H1 (cell line): ENCODE measurements at regions not wholly inside any gene's neighbourhood (a gene's known extent, or its start where the extent isn't known, plus 50 kb on each side); places are given as distances from the start of the nearest gene placed in this dataset.

Experiments used
- CTCF ChIA-PET: fragments of 300-600 bp; sonication (Branson Sonifier 250); formaldehyde crosslinking; loops from one replicate; lab custom pipeline; 2021; ENCODE audit not compliant: partially characterized antibody; lab: Charles Lee
- POLR2A ChIA-PET: fragments of 300-600 bp; sonication (Branson Sonifier 250); formaldehyde crosslinking; loops from one replicate; lab custom pipeline; 2021; ENCODE audit warnings: inconsistent platforms; ENCODE audit not compliant: partially characterized antibody; lab: Charles Lee
- DNase-seq, 2 experiments: peaks; one replicate each; pipeline versions ENCODE4 v3.0.0 to v3.0.0-alpha.2; 2010 to 2022; ENCODE audit warnings: low spot score in 2 of 2, low read depth in 1 of 2, mixed read lengths in 1 of 2
- FAIRE-seq: peaks from 2 replicates; lab custom pipeline; 2011; peaks lifted over from hg19 to GRCh38; lab: Jason Lieb, UNC
- H2AFZ ChIP-seq: 2 replicates; pipeline ENCODE4 v1.8.1; 2012; ENCODE audit warnings: low read length, inconsistent platforms
- H2AK5ac ChIP-seq: 2 replicates; pipeline ENCODE4 v1.6.1; 2013; ENCODE audit warnings: low read depth, low read length
- H2BK120ac ChIP-seq: replicated peaks from 2 replicates; pipeline ENCODE3; 2013; ENCODE audit warnings: low read depth, low read length, inconsistent platforms
- H2BK12ac ChIP-seq: 2 replicates; pipeline ENCODE4 v1.6.1; 2013; ENCODE audit warnings: low read depth, low read length
- H2BK15ac ChIP-seq: 2 replicates; pipeline ENCODE4 v1.6.1; 2013; ENCODE audit warnings: low read length
- H2BK20ac ChIP-seq: 2 replicates; pipeline ENCODE4 v1.6.1; 2013; ENCODE audit warnings: low read length
- H2BK5ac ChIP-seq: 2 replicates; pipeline ENCODE4 v1.6.1; 2013; ENCODE audit warnings: low read depth, low read length
- H3K14ac ChIP-seq: 2 replicates; pipeline ENCODE4 v1.6.1; 2013; ENCODE audit warnings: inconsistent platforms; ENCODE audit not compliant: insufficient read length
- H3K18ac ChIP-seq: 2 replicates; pipeline ENCODE4 v1.6.1; 2013; ENCODE audit warnings: low read length; ENCODE audit errors: extremely low read depth
- H3K23ac ChIP-seq: 2 replicates; pipeline ENCODE4 v1.6.1; 2013; ENCODE audit warnings: inconsistent platforms; ENCODE audit not compliant: insufficient read length
- H3K23me2 ChIP-seq: 2 replicates; pipeline ENCODE4 v1.6.1; 2013; ENCODE audit warnings: low read depth, low read length
- H3K27ac ChIP-seq: 2 replicates; pipeline ENCODE4 v1.6.1; 2011; ENCODE audit warnings: low read depth, low read length, inconsistent platforms
- H3K27me3 ChIP-seq, 4 experiments: replicated peaks in 1 of 4; 1 replicate in 1 of 4; 2 replicates in 3 of 4; pipeline versions ENCODE4 v1.6.1 to v1.8.1; 2011 to 2013; ENCODE audit warnings: low read length in 3 of 4, mild to moderate bottlenecking in 3 of 4, inconsistent platforms in 2 of 4, mixed read lengths in 2 of 4, moderate library complexity in 1 of 4; ENCODE audit not compliant: control insufficient read depth in 3 of 4, insufficient read depth in 3 of 4; ENCODE audit errors: extremely low read depth in 1 of 4
- H3K36me3 ChIP-seq, 4 experiments: 2 replicates each; pipeline versions ENCODE4 v1.6.1 to v1.8.1; 2011 to 2013; ENCODE audit warnings: mild to moderate bottlenecking in 4 of 4, low read length in 3 of 4, moderate library complexity in 2 of 4, control low read depth in 1 of 4, inconsistent platforms in 1 of 4; ENCODE audit not compliant: insufficient read depth in 4 of 4, control insufficient read depth in 2 of 4
- H3K4ac ChIP-seq: replicated peaks from 2 replicates; pipeline ENCODE3; 2013; ENCODE audit warnings: low read length, low read depth, mixed read lengths, inconsistent platforms; ENCODE audit not compliant: insufficient read length
- H3K4me1 ChIP-seq, 4 experiments: replicated peaks in 1 of 4; 1 replicate in 1 of 4; 2 replicates in 3 of 4; pipeline versions ENCODE4 v1.6.1 to v1.8.1; 2011 to 2013; ENCODE audit warnings: low read length in 3 of 4, inconsistent platforms in 2 of 4, mixed read lengths in 1 of 4; ENCODE audit not compliant: insufficient read depth in 4 of 4, control insufficient read depth in 3 of 4
- H3K4me2 ChIP-seq, 2 experiments: 2 replicates each; pipeline versions ENCODE4 v1.6.1 to v1.8.1; 2011 to 2013; ENCODE audit warnings: low read depth in 2 of 2, low read length in 2 of 2, control low read depth in 1 of 2, inconsistent platforms in 1 of 2, mild to moderate bottlenecking in 1 of 2; ENCODE audit not compliant: insufficient read depth in 1 of 2
- H3K4me3 ChIP-seq, 4 experiments: fragments of 200-600, 300-600 bp in 1 of 4; sonication (generic), shearing (Covaris generic), sonication (Bioruptor Twin) in 1 of 4; 2 replicates each; pipeline versions ENCODE4 v1.5.1 to v1.8.1; 2011 to 2016; ENCODE audit warnings: low read length in 4 of 4, low read depth in 3 of 4, control low read depth in 2 of 4, inconsistent platforms in 2 of 4, mild to moderate bottlenecking in 2 of 4, mixed read lengths in 1 of 4, moderate library complexity in 1 of 4; ENCODE audit not compliant: insufficient read depth in 2 of 4; ENCODE audit errors: extremely low read depth in 1 of 4
- H3K56ac ChIP-seq: replicated peaks from 2 replicates; pipeline ENCODE3; 2013; ENCODE audit warnings: low read depth, mild to moderate bottlenecking, mixed read lengths, low read length, inconsistent platforms; ENCODE audit not compliant: insufficient read length
- H3K79me1 ChIP-seq: 2 replicates; pipeline ENCODE4 v1.6.1; 2013; ENCODE audit warnings: low read depth, low read length, control low read depth
- H3K79me2 ChIP-seq, 2 experiments: 2 replicates each; pipeline versions ENCODE4 v1.6.1 to v1.8.1; 2012 to 2013; ENCODE audit warnings: low read length in 2 of 2, mild to moderate bottlenecking in 2 of 2, inconsistent platforms in 1 of 2; ENCODE audit not compliant: insufficient read depth in 2 of 2, control insufficient read depth in 1 of 2
- H3K9ac ChIP-seq, 4 experiments: replicated peaks in 1 of 4; 1 replicate in 1 of 4; 2 replicates in 3 of 4; pipeline versions ENCODE4 v1.6.1 to v1.8.1; 2011 to 2013; ENCODE audit warnings: low read depth in 3 of 4, low read length in 3 of 4, control low read depth in 2 of 4, mild to moderate bottlenecking in 2 of 4, moderate library complexity in 2 of 4, inconsistent platforms in 1 of 4; ENCODE audit errors: extremely low read depth in 1 of 4
- H3K9me3 ChIP-seq, 2 experiments: 2 replicates each; pipeline versions ENCODE4 v1.6.1 to v1.8.1; 2012 to 2013; ENCODE audit warnings: mild to moderate bottlenecking in 2 of 2, moderate library complexity in 2 of 2, control low read depth in 1 of 2, inconsistent platforms in 1 of 2, low read depth in 1 of 2, low read length in 1 of 2, mixed read lengths in 1 of 2; ENCODE audit not compliant: insufficient read depth in 2 of 2
- H4K20me1 ChIP-seq, 2 experiments: replicated peaks in 1 of 2; 2 replicates each; pipeline versions ENCODE3 to v1.8.1; 2011 to 2013; ENCODE audit warnings: inconsistent platforms in 2 of 2, low read length in 2 of 2, mild to moderate bottlenecking in 1 of 2; ENCODE audit not compliant: insufficient read depth in 2 of 2, control insufficient read depth in 1 of 2
- H4K5ac ChIP-seq: 2 replicates; pipeline ENCODE4 v1.6.1; 2013; ENCODE audit warnings: low read length, low read depth, mixed read lengths, inconsistent platforms; ENCODE audit not compliant: insufficient read length
- H4K8ac ChIP-seq: 2 replicates; pipeline ENCODE4 v1.8.0; 2013; ENCODE audit warnings: mild to moderate bottlenecking, moderate library complexity, low read length, inconsistent platforms; ENCODE audit not compliant: insufficient read depth; ENCODE audit errors: extremely low read depth
- H4K91ac ChIP-seq: replicated peaks from 2 replicates; pipeline ENCODE3; 2013; ENCODE audit warnings: low read length, mixed read lengths, inconsistent platforms; ENCODE audit not compliant: insufficient read length
- POU5F1 ChIP-seq: IDR thresholded peaks from 2 replicates; pipeline ENCODE4 v1.6.1; 2011; ENCODE audit warnings: low read depth, mild to moderate bottlenecking, low read length, moderate library complexity
- WGBS, 2 experiments: shearing (Covaris generic) in 1 of 2; methylation state at CpG; one replicate each; pipeline versions ENCODE4 v1.1.6 to v1.1.7; 2013 to 2015; ENCODE audit warnings: low lambda C conversion rate in 2 of 2, mixed read lengths in 2 of 2, inconsistent platforms in 1 of 2, low coverage in 1 of 2, missing lambda C conversion rate in 1 of 2; ENCODE audit not compliant: insufficient replicate concordance in 2 of 2, insufficient coverage in 1 of 2, insufficient read length in 1 of 2; ENCODE audit errors: extremely low coverage in 1 of 2, missing lambda C conversion rate in 1 of 2; 5-methylcytosine and 5-hydroxymethylcytosine counted together

GRCh38 chr2:147577998-147578380, 266.8 kb upstream of the ACVR2A start:
- H3K23ac ChIP-seq, result no peak overlapping the region
- no peak overlapping the region for H2BK120ac ChIP-seq
- FAIRE-seq, result no peak
- H3K36me3 ChIP-seq, result no peaks in the 10 kb centered on the region
- no peak overlapping the region for H3K4me2 ChIP-seq
- ChIA-PET CTCF (no interaction called here), POLR2A (no interaction called here)
- no peak overlapping the region for H2BK15ac ChIP-seq
- H3K4ac ChIP-seq, result no peak overlapping the region
- H3K79me2 ChIP-seq, result no peaks in the 10 kb centered on the region
- H2BK5ac ChIP-seq, result no peak overlapping the region
- no peak overlapping the region for H2BK20ac ChIP-seq
- H4K8ac ChIP-seq, result no peak overlapping the region
- no peak overlapping the region for H4K5ac ChIP-seq
- no peak overlapping the region for H3K4me3 ChIP-seq
- no peaks in the 10 kb centered on the region for H3K23me2 ChIP-seq
- no peaks in the 10 kb centered on the region for H4K20me1 ChIP-seq
- H3K27me3 ChIP-seq, result no peaks in the 10 kb centered on the region
- no peak overlapping the region for H2AFZ ChIP-seq
- no peaks in the 10 kb centered on the region for H3K4me1 ChIP-seq
- H3K27ac ChIP-seq, result no peak overlapping the region
- no peak overlapping the region for H2AK5ac ChIP-seq
- H3K18ac ChIP-seq, result no peak overlapping the region
- no peak overlapping the region for H3K56ac ChIP-seq
- 91% methylated on average over 2 of the region's 2 CpGs; no CpG with 5 or more reads in 1 of the 2 experiments for WGBS, 2 experiments
- DNase-seq, result no peak
- H4K91ac ChIP-seq, result no peak overlapping the region
- no peak overlapping the region for H2BK12ac ChIP-seq
- H3K9ac ChIP-seq, result no peak overlapping the region
- H3K9me3 ChIP-seq, result no peaks in the 10 kb centered on the region
- no peaks in the 10 kb centered on the region for H3K79me1 ChIP-seq
- no peak overlapping the region for H3K14ac ChIP-seq
- no peak for TF ChIP-seq POU5F1
